OCI-LY1 (cell line): ENCODE measurements at regions not wholly inside any gene's neighbourhood (a gene's known extent, or its start where the extent isn't known, plus 50 kb on each side); places are given as distances from the start of the nearest gene placed in this dataset.

ENCODE experiments used
- CTCF ChIP-seq: fragments of 200-600 bp; sonication (generic), shearing (Covaris generic); IDR thresholded peaks from 2 replicates; pipeline ENCODE4 v1.5.1; 2017; ENCODE audit warnings: mild to moderate bottlenecking, antibody characterized with exemption, low read length, moderate library complexity, mixed read lengths
- EZH2 ChIP-seq: fragments of 200-600 bp; sonication (generic), shearing (Covaris generic); IDR thresholded peaks from 2 replicates; pipeline ENCODE4 v1.8.0; 2017; ENCODE audit warnings: borderline replicate concordance, mixed run types, mild to moderate bottlenecking, antibody characterized with exemption, low read length, moderate library complexity, mixed read lengths

DNA sequence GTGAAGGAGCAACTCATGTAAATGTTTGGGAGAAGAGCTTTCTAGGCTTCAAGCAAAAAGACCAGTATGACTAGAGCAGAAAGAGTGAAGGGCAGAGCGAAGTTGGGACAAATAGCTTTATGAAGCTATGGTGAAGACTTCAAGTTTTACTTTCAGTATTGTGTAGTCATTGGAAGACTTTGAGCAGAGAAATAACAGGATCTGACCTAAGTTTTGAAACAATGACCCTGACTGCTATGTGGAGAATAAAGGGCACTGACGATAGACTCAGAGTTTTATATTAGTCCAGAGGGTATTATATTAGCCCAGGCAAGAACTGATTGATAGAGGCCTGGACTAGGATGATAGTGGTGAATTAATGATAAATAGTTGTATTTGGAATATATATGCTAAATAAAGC is 187.3 kb downstream of the KTN1 start:
- TF ChIP-seq CTCF (no peak), EZH2 (no peak)
